ENCODE measurements at regions not wholly inside any gene's neighbourhood (a gene's known extent, or its start where the extent isn't known, plus 50 kb on each side); places are given as distances from the start of the nearest gene placed in this dataset.

DNA sequence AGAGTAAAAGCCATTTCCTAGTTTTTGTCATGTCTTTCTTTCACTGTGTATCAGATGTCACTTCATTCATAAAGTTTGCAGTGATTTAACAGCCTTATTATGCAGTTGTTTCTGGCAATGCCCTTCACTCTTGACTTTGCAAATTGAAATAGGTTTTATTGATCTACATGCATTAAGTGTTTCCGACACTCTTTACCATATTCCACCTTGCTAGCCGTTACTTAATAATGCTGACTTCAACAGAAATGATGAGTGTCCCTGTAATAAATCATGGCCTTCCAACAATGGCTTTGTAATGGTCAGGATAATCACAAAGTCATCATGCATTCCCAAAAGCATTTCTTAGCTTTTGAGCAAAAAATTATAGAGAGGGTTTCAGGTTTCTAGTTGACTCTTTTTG is 236.8 kb upstream of the FMN2 start:
- TF ChIP-seq, protein P1, sequence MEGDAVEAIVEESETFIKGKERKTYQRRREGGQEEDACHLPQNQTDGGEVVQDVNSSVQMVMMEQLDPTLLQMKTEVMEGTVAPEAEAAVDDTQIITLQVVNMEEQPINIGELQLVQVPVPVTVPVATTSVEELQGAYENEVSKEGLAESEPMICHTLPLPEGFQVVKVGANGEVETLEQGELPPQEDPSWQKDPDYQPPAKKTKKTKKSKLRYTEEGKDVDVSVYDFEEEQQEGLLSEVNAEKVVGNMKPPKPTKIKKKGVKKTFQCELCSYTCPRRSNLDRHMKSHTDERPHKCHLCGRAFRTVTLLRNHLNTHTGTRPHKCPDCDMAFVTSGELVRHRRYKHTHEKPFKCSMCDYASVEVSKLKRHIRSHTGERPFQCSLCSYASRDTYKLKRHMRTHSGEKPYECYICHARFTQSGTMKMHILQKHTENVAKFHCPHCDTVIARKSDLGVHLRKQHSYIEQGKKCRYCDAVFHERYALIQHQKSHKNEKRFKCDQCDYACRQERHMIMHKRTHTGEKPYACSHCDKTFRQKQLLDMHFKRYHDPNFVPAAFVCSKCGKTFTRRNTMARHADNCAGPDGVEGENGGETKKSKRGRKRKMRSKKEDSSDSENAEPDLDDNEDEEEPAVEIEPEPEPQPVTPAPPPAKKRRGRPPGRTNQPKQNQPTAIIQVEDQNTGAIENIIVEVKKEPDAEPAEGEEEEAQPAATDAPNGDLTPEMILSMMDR (IDR thresholded peaks at IDR 0.05; ENCODE audit: insufficient read depth, low read length, poor library complexity, severe bottlenecking) = no peak
- no peak for TF ChIP-seq EZH2phosphoT487 (conservative IDR thresholded peaks at IDR 0.05; ENCODE audit: low read length)
